Ascending aorta (tissue), 2 donors: ENCODE measurements at regions not wholly inside any gene's neighbourhood (a gene's known extent, or its start where the extent isn't known, plus 50 kb on each side); places are given as distances from the start of the nearest gene placed in this dataset.

ENCODE experiments used
- DNase-seq, 2 donors: peaks; one replicate each; pipeline ENCODE4 v3.0.0-alpha.2; 2019; ENCODE audit warnings: low spot score in 2 of 2
- H3K27ac ChIP-seq, 2 donors: fragments of 200-600 bp; sonication (generic); one replicate each; pipeline ENCODE4 v1.5.1; 2016 to 2017; ENCODE audit warnings: mild to moderate bottlenecking in 1 of 2
- H3K27me3 ChIP-seq: fragments of 200-600 bp; sonication (generic); one replicate; pipeline ENCODE4 v1.5.1; 2017
- H3K36me3 ChIP-seq, 2 donors: fragments of 200-600 bp; sonication (generic); one replicate each; pipeline ENCODE4 v1.5.1; 2016
- H3K4me1 ChIP-seq, 2 donors: fragments of 200-600 bp; sonication (generic); one replicate each; pipeline ENCODE4 v1.5.1; 2016 to 2017; ENCODE audit warnings: mild to moderate bottlenecking in 1 of 2
- H3K4me3 ChIP-seq, 2 donors: fragments of 200-600 bp; sonication (generic); one replicate each; pipeline ENCODE4 v1.5.1; 2016 to 2017; ENCODE audit warnings: mild to moderate bottlenecking in 1 of 2
- H3K9me3 ChIP-seq, 2 donors: fragments of 200-600 bp; sonication (generic); one replicate each; pipeline ENCODE4 v1.5.1; 2016
- intact Hi-C: fragments of 100-400 bp; cut with DNase I; formaldehyde crosslinking; loops from one replicate; pipeline ENCODE4 v1.15.1; 2023
- TF ChIP-seq, protein P1 (sequence below), 3 experiments: fragments of 200-600 bp in 2 of 3; fragments of 450-650 bp in 1 of 3; sonication (generic) in 2 of 3; IDR thresholded peaks; one replicate each; pipeline ENCODE4 v1.5.1; 2016 to 2019; ENCODE audit warnings: antibody characterized with exemption in 3 of 3, mild to moderate bottlenecking in 1 of 3, moderate library complexity in 1 of 3

DNA sequence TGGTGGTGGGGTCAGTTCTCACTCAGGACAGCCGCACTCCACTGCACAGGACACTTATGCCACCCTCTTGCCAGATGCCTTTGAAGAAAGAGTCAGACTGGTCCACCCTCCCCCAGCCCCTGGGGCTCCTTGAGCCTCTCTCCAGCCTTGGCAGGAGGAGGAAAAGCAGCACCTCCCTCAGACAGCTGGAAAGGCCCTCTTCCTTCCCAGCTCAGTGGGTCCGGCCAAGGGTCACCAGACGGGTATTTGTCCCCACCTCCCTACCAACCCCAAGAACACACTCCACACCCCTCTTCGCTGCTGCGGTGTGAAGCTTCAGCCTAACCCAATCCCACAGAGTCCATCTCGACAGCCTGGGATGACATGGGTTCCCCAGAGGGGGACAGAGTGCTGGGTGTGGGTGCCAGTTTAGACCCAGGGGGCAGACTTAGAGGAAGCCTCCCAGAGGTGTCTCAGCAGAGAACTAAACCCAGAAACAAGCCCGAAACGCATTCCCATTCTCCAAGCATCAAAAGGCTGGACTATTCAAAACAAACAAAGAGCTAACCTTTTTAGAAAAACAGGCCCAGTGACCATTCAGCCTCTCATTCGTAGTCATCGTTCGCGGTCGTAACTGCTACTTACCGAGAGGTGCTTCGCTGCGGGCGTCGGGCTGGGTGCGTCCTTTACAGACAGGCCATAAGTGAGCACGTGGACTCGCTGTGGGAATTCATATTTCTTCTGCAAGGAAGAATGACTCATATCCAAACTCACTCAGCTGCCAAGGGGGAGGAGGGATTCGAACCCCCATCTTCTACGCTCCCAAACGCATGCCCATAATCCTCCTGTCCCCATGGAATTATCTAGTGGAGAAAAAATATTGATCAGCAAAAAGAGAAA is 57.5 kb upstream of the ANO1 start:
- H3K9me3 ChIP-seq, result no peaks in the 10 kb centered on the region
- H3K4me3 ChIP-seq, result no peak overlapping the region
- TF ChIP-seq, protein P1, sequence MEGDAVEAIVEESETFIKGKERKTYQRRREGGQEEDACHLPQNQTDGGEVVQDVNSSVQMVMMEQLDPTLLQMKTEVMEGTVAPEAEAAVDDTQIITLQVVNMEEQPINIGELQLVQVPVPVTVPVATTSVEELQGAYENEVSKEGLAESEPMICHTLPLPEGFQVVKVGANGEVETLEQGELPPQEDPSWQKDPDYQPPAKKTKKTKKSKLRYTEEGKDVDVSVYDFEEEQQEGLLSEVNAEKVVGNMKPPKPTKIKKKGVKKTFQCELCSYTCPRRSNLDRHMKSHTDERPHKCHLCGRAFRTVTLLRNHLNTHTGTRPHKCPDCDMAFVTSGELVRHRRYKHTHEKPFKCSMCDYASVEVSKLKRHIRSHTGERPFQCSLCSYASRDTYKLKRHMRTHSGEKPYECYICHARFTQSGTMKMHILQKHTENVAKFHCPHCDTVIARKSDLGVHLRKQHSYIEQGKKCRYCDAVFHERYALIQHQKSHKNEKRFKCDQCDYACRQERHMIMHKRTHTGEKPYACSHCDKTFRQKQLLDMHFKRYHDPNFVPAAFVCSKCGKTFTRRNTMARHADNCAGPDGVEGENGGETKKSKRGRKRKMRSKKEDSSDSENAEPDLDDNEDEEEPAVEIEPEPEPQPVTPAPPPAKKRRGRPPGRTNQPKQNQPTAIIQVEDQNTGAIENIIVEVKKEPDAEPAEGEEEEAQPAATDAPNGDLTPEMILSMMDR (IDR thresholded peaks at IDR 0.05), result no peak
- no peaks in the 10 kb centered on the region for H3K27me3 ChIP-seq
- peak in 1 of 2 donors; percentile 57 for DNase-seq
- H3K27ac ChIP-seq, result peak overlapping the region; percentile 61 to 72
- H3K4me1 ChIP-seq, result peaks cover 3 to 45% of the 10 kb centered on the region in 2 donors
- intact Hi-C loops, result no loop called here
- H3K36me3 ChIP-seq, result no peaks in the 10 kb centered on the region

GRCh38 chr11:70021586-70021985 is 56.5 kb upstream of the ANO1 start:
- H3K9me3 ChIP-seq, result no peaks in the 10 kb centered on the region
- H3K27ac ChIP-seq, result no peak overlapping the region
- H3K4me1 ChIP-seq, result peaks cover 0 to 38% of the 10 kb centered on the region in 2 donors
- no peaks in the 10 kb centered on the region for H3K36me3 ChIP-seq
- TF ChIP-seq, protein P1 (IDR thresholded peaks at IDR 0.05), result no peak
- H3K27me3 ChIP-seq, result no peaks in the 10 kb centered on the region
- intact Hi-C loops, result no loop called here
- no peak for DNase-seq
- no peak overlapping the region for H3K4me3 ChIP-seq

GRCh38 chr11:70024036-70024772 is 53.9 kb upstream of the ANO1 start:
- Histone ChIP-seq H3K27me3 (no peaks in the 10 kb centered on the region), H3K27ac (no peak overlapping the region), H3K4me1 (peaks cover 3 to 20% of the 10 kb centered on the region in 2 donors), H3K9me3 (no peaks in the 10 kb centered on the region), H3K36me3 (no peaks in the 10 kb centered on the region), H3K4me3 (no peak overlapping the region)
- TF ChIP-seq, protein P1 (IDR thresholded peaks at IDR 0.05), result no peak
- peak in 1 of 2 donors; percentile 38 for DNase-seq
- intact Hi-C loops, result no loop called here

DNA sequence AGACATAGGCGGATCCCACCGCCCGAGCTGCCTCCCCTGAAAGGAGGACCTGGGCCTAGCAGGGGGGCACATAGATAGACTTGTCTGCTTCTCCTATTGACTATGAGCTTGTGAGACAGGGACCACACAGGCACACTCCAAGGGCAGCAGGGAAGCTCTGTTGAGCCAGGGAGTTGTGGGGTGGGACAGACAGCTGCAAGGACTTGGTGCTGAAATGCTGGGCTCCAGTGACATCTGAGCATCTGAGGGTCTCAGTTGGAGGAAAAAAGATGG is 53.4 kb upstream of the ANO1 start:
- TF ChIP-seq, protein P1 (IDR thresholded peaks at IDR 0.05), result no peak
- Histone ChIP-seq H3K27ac (no peak overlapping the region), H3K4me3 (no peak overlapping the region), H3K9me3 (no peaks in the 10 kb centered on the region), H3K4me1 (peaks cover 7 to 20% of the 10 kb centered on the region in 2 donors), H3K36me3 (no peaks in the 10 kb centered on the region), H3K27me3 (no peaks in the 10 kb centered on the region)
- no peak for DNase-seq
- intact Hi-C loops, result no loop called here

DNA sequence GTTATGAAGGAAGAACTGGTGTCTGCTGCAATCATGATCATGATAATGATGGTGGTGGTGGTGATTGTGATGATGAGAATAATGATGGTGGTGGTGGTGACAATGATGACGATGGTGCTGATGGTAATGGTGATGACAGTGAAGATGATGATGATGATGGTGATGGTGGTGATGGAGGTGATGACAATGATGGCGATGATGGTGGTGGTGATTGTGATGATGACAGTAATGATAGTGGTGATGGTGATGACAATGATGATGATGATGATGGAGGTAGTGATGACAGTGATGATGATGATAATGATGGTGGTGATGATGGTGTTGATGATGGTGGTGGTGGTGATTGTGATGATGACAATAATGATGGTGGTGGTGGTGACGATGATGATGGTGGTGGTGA is 52.8 kb upstream of the ANO1 start:
- TF ChIP-seq, protein P1 (IDR thresholded peaks at IDR 0.05), result no peak
- H3K9me3 ChIP-seq, result no peaks in the 10 kb centered on the region
- H3K27me3 ChIP-seq, result no peaks in the 10 kb centered on the region
- H3K4me1 ChIP-seq, result peaks cover 7 to 16% of the 10 kb centered on the region in 2 donors
- H3K36me3 ChIP-seq, result no peaks in the 10 kb centered on the region
- H3K27ac ChIP-seq, result no peak overlapping the region
- H3K4me3 ChIP-seq, result no peak overlapping the region
- intact Hi-C loops, result no loop called here
- peak in 1 of 2 donors; percentile 3 for DNase-seq
